ENCODE measurements at regions not wholly inside any gene's neighbourhood (a gene's known extent, or its start where the extent isn't known, plus 50 kb on each side); places are given as distances from the start of the nearest gene placed in this dataset.
A peak's percentile ranks its signal among the peaks of the same experiment; 100 is the strongest.

DNA sequence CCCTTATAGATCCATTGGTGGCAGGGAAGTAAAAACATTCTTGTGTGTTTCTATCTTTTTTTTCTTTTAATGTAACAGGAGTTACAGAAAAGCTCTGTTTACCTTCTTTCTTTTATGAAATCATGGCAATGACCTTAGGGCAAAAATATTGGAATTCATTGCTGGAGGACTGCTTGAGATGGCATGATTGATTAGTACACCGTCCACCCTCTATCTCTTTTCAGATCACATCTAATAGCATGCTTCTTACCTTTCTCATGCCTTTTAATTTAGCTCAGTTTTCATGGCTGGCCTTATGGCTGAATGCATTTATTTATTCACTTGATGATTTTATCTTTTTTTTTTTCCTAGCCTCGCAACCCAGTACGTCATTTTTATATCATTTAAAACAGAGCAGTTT is 177.6 kb upstream of the CDH20 start:
- Mint-ChIP-seq H3K9me3 (no peaks in the 10 kb centered on the region), H3K27ac (peak overlapping the region in 1 of 3 experiments; percentile 5), H3K4me3 (no peak overlapping the region), H3K36me3 (ENCODE audit: low read depth) (no peaks in the 10 kb centered on the region), H3K4me1 (peaks cover 12% of the 10 kb centered on the region), H3K27me3 (ENCODE audit: low read depth) (peaks cover 24% of the 10 kb centered on the region)
- TF ChIP-seq, protein P1, sequence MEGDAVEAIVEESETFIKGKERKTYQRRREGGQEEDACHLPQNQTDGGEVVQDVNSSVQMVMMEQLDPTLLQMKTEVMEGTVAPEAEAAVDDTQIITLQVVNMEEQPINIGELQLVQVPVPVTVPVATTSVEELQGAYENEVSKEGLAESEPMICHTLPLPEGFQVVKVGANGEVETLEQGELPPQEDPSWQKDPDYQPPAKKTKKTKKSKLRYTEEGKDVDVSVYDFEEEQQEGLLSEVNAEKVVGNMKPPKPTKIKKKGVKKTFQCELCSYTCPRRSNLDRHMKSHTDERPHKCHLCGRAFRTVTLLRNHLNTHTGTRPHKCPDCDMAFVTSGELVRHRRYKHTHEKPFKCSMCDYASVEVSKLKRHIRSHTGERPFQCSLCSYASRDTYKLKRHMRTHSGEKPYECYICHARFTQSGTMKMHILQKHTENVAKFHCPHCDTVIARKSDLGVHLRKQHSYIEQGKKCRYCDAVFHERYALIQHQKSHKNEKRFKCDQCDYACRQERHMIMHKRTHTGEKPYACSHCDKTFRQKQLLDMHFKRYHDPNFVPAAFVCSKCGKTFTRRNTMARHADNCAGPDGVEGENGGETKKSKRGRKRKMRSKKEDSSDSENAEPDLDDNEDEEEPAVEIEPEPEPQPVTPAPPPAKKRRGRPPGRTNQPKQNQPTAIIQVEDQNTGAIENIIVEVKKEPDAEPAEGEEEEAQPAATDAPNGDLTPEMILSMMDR (IDR thresholded peaks at IDR 0.05; ENCODE audit: unreplicated experiment in 3 of 3): no peak

DNA sequence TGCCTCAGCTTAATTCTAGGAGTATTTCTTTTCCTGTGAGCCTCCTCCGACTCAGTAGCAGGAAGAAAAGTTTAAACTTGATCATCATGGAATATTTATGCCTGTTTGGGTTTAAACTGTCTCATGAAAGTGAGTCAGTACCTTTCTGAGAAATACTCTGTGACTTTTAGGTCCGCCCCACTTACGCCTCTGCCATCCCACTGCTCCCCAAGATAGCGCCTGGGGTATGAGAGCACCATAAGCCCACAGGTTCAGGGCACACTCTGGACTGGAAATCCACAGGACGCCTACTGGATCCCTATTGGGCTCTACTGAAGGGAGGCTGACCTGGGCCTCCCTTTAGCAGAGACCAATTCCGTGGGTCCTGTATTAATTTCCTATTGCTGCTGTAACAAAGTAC is 175.8 kb upstream of the CDH20 start:
- Mint-ChIP-seq H3K36me3 (ENCODE audit: low read depth) (no peaks in the 10 kb centered on the region), H3K4me1 (peaks cover 12% of the 10 kb centered on the region)

DNA sequence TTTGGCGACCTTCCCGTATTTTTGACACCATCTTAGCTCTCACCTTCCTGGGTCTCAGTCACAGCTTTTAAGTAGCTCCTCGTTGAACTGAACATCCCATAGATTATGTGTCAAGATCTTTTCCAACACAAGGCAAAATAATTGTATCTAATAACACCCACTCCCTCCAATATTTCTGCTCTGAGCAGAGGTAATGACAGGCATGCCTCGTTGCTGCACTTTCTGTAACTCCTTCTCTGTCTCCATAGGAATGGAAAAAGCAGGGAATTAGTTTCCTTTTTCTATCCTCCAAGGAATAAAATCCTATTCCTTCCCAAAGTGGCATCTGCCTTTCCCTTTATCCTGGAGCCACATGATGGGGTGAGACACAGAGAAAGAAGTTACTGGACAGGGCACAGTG is 174.0 kb upstream of the CDH20 start:
- H3K27ac Mint-ChIP-seq: peak overlapping the region in 1 of 3 experiments; percentile 14
- no peaks in the 10 kb centered on the region for H3K9me3 Mint-ChIP-seq
- H3K36me3 Mint-ChIP-seq (ENCODE audit: low read depth): no peaks in the 10 kb centered on the region
- TF ChIP-seq, protein P1 (IDR thresholded peaks at IDR 0.05; ENCODE audit: unreplicated experiment in 3 of 3): no peak
- peaks cover 12% of the 10 kb centered on the region for H3K4me1 Mint-ChIP-seq
- H3K27me3 Mint-ChIP-seq (ENCODE audit: low read depth): peaks cover 17% of the 10 kb centered on the region
- H3K4me3 Mint-ChIP-seq: no peak overlapping the region

More for the DNA sequence above, 175.8 kb upstream of the CDH20 start:
- no peaks in the 10 kb centered on the region for H3K9me3 Mint-ChIP-seq
- peaks cover 21% of the 10 kb centered on the region for H3K27me3 Mint-ChIP-seq (ENCODE audit: low read depth)
- TF ChIP-seq, protein P1 (IDR thresholded peaks at IDR 0.05; ENCODE audit: unreplicated experiment in 3 of 3): no peak
- no peak overlapping the region for H3K27ac Mint-ChIP-seq
- H3K4me3 Mint-ChIP-seq: no peak overlapping the region

GRCh38 chr18:61164321-61164720 is 168.9 kb upstream of the CDH20 start:
- Mint-ChIP-seq H3K36me3 (ENCODE audit: low read depth) (no peaks in the 10 kb centered on the region), H3K27ac (no peak overlapping the region), H3K4me3 (no peak overlapping the region), H3K27me3 (ENCODE audit: low read depth) (peaks cover 2% of the 10 kb centered on the region), H3K9me3 (no peaks in the 10 kb centered on the region), H3K4me1 (no peaks in the 10 kb centered on the region)
- TF ChIP-seq, protein P1 (IDR thresholded peaks at IDR 0.05; ENCODE audit: unreplicated experiment in 3 of 3): no peak

- no peaks in the 10 kb centered on the region for H3K36me3 Mint-ChIP-seq (ENCODE audit: low read depth)
- H3K27me3 Mint-ChIP-seq (ENCODE audit: low read depth): no peaks in the 10 kb centered on the region
- H3K4me3 Mint-ChIP-seq: no peak overlapping the region
- H3K4me1 Mint-ChIP-seq: no peaks in the 10 kb centered on the region
- TF ChIP-seq, protein P1 (IDR thresholded peaks at IDR 0.05; ENCODE audit: unreplicated experiment in 3 of 3): no peak
- H3K9me3 Mint-ChIP-seq: no peaks in the 10 kb centered on the region
- no peak overlapping the region for H3K27ac Mint-ChIP-seq
These were observed 165.3 kb upstream of the CDH20 start for GRCh38 chr18:61167902-61168301.

- Mint-ChIP-seq H3K4me1 (no peaks in the 10 kb centered on the region), H3K9me3 (no peaks in the 10 kb centered on the region), H3K4me3 (no peak overlapping the region), H3K27ac (no peak overlapping the region), H3K36me3 (ENCODE audit: low read depth) (no peaks in the 10 kb centered on the region), H3K27me3 (ENCODE audit: low read depth) (no peaks in the 10 kb centered on the region)
- TF ChIP-seq, protein P1 (IDR thresholded peaks at IDR 0.05; ENCODE audit: unreplicated experiment in 3 of 3): no peak
These were observed 163.8 kb upstream of the CDH20 start for GRCh38 chr18:61169386-61169785.

Measured in nephron (organoid).